ENCODE measurements at regions not wholly inside any gene's neighbourhood (a gene's known extent, or its start where the extent isn't known, plus 50 kb on each side); places are given as distances from the start of the nearest gene placed in this dataset.

- H3K27ac Mint-ChIP-seq = peak overlapping the region; percentile 62
- DNase-seq (ENCODE audit: low spot score, unreplicated experiment) = no peak
- peaks cover 3% of the 10 kb centered on the region for H3K9me3 Mint-ChIP-seq (ENCODE audit: low read depth)
- peaks cover 11% of the 10 kb centered on the region for H3K27me3 Mint-ChIP-seq
- no peak overlapping the region for H3K4me3 Mint-ChIP-seq (ENCODE audit: low read depth)
- TF ChIP-seq CTCF (IDR thresholded peaks at IDR 0.05; ENCODE audit: unreplicated experiment) = no peak
- peaks cover 55% of the 10 kb centered on the region for H3K4me1 Mint-ChIP-seq (ENCODE audit: low read depth)
- peaks cover 2% of the 10 kb centered on the region for H3K36me3 Mint-ChIP-seq (ENCODE audit: insufficient read depth)
Observed at GRCh38 chr6:106005013-106005412, 81.1 kb upstream of the PRDM1 start.

GRCh38 chr6:106003268-106003987 lies 82.7 kb upstream of the PRDM1 start:
- peaks cover 55% of the 10 kb centered on the region for H3K4me1 Mint-ChIP-seq (ENCODE audit: low read depth)
- peak overlapping the region; percentile 33 for H3K27ac Mint-ChIP-seq
- peaks cover 3% of the 10 kb centered on the region for H3K9me3 Mint-ChIP-seq (ENCODE audit: low read depth)
- DNase-seq (ENCODE audit: low spot score, unreplicated experiment) = no peak
- TF ChIP-seq CTCF (IDR thresholded peaks at IDR 0.05; ENCODE audit: unreplicated experiment) = no peak
- peaks cover 2% of the 10 kb centered on the region for H3K36me3 Mint-ChIP-seq (ENCODE audit: insufficient read depth)
- peaks cover 4% of the 10 kb centered on the region for H3K27me3 Mint-ChIP-seq
- no peak overlapping the region for H3K4me3 Mint-ChIP-seq (ENCODE audit: low read depth)

GRCh38 chr6:106002005-106002404 lies 84.1 kb upstream of the PRDM1 start:
- DNase-seq (ENCODE audit: low spot score, unreplicated experiment) = no peak
- no peak for TF ChIP-seq CTCF (IDR thresholded peaks at IDR 0.05; ENCODE audit: unreplicated experiment)
- H3K4me3 Mint-ChIP-seq (ENCODE audit: low read depth) = no peak overlapping the region
- peaks cover 52% of the 10 kb centered on the region for H3K4me1 Mint-ChIP-seq (ENCODE audit: low read depth)
- H3K9me3 Mint-ChIP-seq (ENCODE audit: low read depth) = no peaks in the 10 kb centered on the region
- H3K36me3 Mint-ChIP-seq (ENCODE audit: insufficient read depth) = no peaks in the 10 kb centered on the region
- peaks cover 12% of the 10 kb centered on the region for H3K27me3 Mint-ChIP-seq
- no peak overlapping the region for H3K27ac Mint-ChIP-seq

- Mint-ChIP-seq H3K27ac (no peak overlapping the region), H3K4me1 (ENCODE audit: low read depth) (peaks cover 43% of the 10 kb centered on the region), H3K4me3 (ENCODE audit: low read depth) (no peak overlapping the region), H3K9me3 (ENCODE audit: low read depth) (no peaks in the 10 kb centered on the region), H3K27me3 (peaks cover 21% of the 10 kb centered on the region), H3K36me3 (ENCODE audit: insufficient read depth) (no peaks in the 10 kb centered on the region)
- DNase-seq (ENCODE audit: low spot score, unreplicated experiment) = no peak
- TF ChIP-seq CTCF (IDR thresholded peaks at IDR 0.05; ENCODE audit: unreplicated experiment) = no peak
Observed at GRCh38 chr6:106000935-106001334, 85.2 kb upstream of the PRDM1 start.

- Mint-ChIP-seq H3K36me3 (ENCODE audit: insufficient read depth) (no peaks in the 10 kb centered on the region), H3K4me3 (ENCODE audit: low read depth) (no peak overlapping the region), H3K9me3 (ENCODE audit: low read depth) (no peaks in the 10 kb centered on the region), H3K27me3 (peaks cover 48% of the 10 kb centered on the region), H3K27ac (no peak overlapping the region), H3K4me1 (ENCODE audit: low read depth) (peaks cover 25% of the 10 kb centered on the region)
- no peak for TF ChIP-seq CTCF (IDR thresholded peaks at IDR 0.05; ENCODE audit: unreplicated experiment)
- DNase-seq (ENCODE audit: low spot score, unreplicated experiment) = no peak
Observed at GRCh38 chr6:105997482-105997881, 88.7 kb upstream of the PRDM1 start.
